Transverse colon (tissue), 4 donors: ENCODE measurements at regions not wholly inside any gene's neighbourhood (a gene's known extent, or its start where the extent isn't known, plus 50 kb on each side); places are given as distances from the start of the nearest gene placed in this dataset.

Experiments used
- EP300 ChIP-seq: sonication (generic); formaldehyde crosslinking; IDR thresholded peaks from one replicate; pipeline ENCODE4 v1.6.1; 2017; ENCODE audit warnings: antibody characterized with exemption, low read depth
- POLR2A ChIP-seq: fragments of 450-650 bp; IDR thresholded peaks from one replicate; pipeline ENCODE4 v1.6.1; 2016; ENCODE audit warnings: antibody characterized with exemption, mild to moderate bottlenecking, moderate library complexity
- POLR2AphosphoS5 ChIP-seq, 3 donors: sonication (generic); formaldehyde crosslinking; IDR thresholded peaks; one replicate each; pipeline ENCODE4 v1.6.1; 2016; ENCODE audit warnings: antibody characterized with exemption in 3 of 3
- TF ChIP-seq, protein P1 (sequence below), 5 experiments: fragments of 200-600 bp in 3 of 5; fragments of 450-650 bp in 2 of 5; sonication (generic) in 3 of 5; IDR thresholded peaks; 1 replicate in 2 of 5; 2 replicates in 3 of 5; pipeline ENCODE4 v1.5.1; 2016 to 2017; ENCODE audit warnings: antibody characterized with exemption in 5 of 5, inconsistent platforms in 3 of 5, mild to moderate bottlenecking in 2 of 5, moderate library complexity in 1 of 5

DNA sequence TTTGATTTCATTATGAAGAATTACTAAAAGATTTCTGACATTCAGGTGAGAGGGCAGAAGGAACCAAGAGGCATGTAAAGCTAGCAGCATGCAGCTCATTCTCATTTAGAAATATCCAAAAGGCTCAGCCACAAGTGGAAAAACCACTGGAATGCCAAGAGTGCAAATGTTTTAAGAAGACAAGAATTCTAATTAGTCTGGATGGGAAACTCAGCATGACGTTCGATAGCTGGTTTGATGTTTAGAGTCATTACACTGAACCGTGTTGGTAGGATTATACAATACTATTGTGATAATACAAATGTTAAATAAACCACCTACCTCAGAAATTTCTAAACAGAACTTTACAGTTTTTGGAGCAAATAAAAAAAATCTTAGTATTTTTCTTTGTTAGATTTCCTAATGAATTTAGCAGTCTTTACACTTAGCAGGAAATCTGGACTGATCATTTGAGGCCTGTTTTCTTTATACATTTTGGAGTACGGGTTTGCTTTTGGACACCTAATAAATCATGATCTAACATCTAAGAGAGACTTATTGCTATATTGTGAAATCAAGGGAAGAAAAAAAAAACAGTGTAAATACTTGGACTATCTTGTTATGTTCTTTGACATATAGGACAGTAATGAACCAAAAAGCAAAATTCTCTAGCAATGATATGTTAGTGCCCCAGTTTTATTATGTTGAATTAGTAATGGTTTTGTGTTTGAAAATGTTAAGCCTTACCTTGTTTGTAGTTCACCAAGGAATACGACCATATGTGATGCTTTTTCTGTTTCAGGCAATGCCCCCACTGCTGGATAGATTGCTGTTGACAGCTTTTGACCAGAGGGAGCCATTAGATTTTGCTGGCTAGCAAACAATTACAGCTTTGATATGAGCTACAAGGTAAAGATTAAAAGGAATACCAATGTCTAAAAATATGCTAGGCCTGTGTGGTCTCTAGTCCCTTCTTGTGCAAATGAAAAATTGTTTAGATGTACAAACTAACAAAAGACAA, 354.1 kb upstream of the SEMA3A start:
- TF ChIP-seq, protein P1, sequence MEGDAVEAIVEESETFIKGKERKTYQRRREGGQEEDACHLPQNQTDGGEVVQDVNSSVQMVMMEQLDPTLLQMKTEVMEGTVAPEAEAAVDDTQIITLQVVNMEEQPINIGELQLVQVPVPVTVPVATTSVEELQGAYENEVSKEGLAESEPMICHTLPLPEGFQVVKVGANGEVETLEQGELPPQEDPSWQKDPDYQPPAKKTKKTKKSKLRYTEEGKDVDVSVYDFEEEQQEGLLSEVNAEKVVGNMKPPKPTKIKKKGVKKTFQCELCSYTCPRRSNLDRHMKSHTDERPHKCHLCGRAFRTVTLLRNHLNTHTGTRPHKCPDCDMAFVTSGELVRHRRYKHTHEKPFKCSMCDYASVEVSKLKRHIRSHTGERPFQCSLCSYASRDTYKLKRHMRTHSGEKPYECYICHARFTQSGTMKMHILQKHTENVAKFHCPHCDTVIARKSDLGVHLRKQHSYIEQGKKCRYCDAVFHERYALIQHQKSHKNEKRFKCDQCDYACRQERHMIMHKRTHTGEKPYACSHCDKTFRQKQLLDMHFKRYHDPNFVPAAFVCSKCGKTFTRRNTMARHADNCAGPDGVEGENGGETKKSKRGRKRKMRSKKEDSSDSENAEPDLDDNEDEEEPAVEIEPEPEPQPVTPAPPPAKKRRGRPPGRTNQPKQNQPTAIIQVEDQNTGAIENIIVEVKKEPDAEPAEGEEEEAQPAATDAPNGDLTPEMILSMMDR (IDR thresholded peaks at IDR 0.05): no peak
- no peak for TF ChIP-seq POLR2A
- TF ChIP-seq POLR2AphosphoS5 (IDR thresholded peaks at IDR 0.05): no peak
- no peak for TF ChIP-seq EP300
